GOT3 (cell line): ENCODE measurements at regions not wholly inside any gene's neighbourhood (a gene's known extent, or its start where the extent isn't known, plus 50 kb on each side); places are given as distances from the start of the nearest gene placed in this dataset.

ENCODE experiments used
- DNase-seq: peaks from one replicate; lab custom pipeline; 2025; ENCODE audit warnings: mixed read lengths; lab: John Stamatoyannopoulos, UW

- DNase-seq, result no peak
Measured at GRCh38 chr6:6781873-6782227, 193.3 kb downstream of the LY86 start.

GRCh38 chr6:6783721-6784120 lies 195.2 kb downstream of the LY86 start:
- no peak for DNase-seq

GRCh38 chr6:6784514-6785162 lies 196.1 kb downstream of the LY86 start:
- DNase-seq, result no peak

DNA sequence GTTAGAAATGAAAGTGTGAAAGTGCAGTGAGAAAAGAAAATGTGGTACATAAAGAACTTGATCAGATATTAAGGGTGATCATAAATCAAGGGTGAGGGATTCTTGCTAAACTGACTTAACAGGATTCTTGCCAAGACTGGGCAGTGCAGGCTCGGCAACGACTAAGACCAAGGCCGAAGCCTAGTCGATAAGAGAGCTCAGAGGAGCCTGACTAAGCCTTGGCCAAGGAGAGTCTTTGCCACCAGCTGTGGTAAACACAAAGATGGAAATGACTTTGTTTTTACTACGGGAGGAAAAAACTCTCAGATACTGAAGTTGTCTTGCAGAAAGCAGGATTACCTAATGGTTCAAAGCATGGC lies 196.6 kb downstream of the LY86 start:
- DNase-seq, result no peak

DNA sequence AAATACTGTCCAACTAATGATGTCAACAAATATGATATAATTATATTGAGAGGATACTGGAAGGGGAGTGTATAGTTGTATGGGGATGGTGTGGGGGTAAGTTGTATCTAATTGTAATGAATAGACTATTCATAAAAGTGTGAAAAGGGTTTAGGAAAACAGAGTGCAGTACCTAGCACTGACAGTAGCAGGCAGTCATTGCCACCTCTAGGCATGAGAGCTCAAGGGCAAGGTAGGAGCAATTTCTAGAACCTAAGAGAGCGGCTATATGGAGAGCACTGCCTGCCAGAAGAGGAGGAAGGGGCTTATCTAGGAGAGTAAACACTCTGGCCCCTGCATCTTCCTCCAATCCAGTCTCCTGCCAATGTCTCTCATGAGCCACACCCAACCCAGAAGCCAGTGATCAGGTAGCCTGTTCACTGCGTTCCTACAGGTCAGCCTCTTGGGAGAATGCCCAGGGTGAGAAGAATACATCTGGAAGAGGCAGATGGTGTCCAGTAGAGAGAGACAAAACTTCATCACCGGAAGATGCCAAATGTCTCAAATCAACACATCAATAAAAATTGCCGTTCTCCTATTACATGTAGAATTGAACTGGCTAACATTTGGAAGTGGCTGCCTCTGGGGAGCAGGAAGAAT lies 200.0 kb downstream of the LY86 start:
- DNase-seq, result no peak

DNA sequence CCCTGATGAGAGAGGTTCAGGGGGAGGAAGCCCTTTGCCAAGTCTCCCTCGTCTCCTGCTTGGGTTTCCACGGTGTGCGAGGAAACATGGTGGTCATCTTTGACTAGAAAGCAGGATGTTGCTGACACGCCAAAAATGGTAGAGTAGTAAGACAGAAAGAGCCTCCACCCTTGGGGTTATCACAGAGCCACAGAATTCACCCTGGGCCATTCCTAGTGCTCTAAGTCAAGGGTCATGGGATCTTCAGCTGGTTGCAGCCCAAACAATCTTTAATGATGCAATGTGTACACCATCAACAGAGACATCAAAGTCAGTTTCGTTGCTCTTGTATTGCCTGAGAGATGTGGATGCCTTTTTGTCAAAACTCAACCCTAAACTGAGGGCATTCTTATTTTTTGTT lies 201.9 kb downstream of the LY86 start:
- no peak for DNase-seq

- no peak for DNase-seq
Measured at GRCh38 chr6:6790891-6791290, 202.4 kb downstream of the LY86 start.

DNA sequence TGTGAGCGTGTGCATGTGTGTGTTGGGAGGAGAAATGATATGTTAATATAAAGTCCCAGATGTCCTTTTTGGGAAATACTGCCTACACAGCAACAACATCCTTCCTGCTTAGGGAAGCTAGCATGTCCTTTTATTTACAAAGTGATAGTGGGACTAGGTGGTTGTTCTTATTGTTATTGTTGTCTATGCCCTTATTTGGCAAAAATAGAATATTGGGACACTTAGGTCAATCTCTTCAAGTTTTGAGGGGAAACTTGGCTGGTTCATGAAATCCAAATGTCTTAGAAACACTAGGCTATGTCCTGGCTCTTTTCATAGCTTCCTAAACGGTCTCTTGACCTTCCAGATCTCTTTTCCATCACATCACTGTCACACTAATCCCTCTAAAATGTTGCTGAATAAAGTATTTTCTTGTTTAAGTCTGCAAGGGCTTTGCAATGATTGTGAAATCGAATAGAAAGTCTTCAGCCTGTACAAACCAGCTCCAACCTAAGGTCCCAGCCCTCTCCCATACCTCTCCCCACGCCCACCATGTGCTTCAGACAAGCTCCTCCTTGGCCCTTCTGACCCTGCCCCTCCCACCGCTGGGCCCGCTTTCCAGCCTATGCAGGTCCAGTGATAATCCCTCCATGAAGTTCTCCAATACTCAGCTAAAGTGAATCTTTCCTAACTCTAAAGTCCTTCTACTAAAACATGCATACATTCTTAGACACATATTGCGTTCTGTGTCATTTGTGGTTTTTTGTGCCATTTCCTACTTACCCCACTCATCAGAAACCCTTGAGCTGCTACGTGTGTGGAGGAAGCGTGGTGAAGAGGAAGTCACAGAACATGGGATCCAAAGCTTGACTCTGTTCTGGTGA lies 205.1 kb downstream of the LY86 start:
- DNase-seq, result no peak

GRCh38 chr6:6795393-6795792 lies 206.9 kb downstream of the LY86 start:
- DNase-seq, result no peak

DNA sequence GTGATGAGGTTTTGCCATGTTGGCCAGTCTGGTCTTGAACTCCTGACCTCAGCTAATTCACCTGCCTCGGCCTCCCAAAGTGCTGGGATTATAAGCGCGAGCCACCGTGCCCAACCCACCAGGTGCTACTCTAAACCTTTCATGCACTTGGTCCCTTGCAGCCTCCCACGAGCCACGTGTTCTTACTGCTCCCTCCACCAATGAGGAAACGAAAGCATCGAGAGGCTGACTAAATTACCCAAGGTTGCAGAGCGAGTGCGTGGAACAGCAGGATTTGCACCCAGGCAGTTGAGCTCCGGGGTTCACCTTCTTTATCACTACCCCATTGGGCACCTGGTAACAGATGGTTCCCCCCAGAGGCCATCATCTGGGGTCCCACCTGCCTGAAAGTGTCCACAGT lies 208.3 kb downstream of the LY86 start:
- no peak for DNase-seq

- DNase-seq, result no peak
Measured at GRCh38 chr6:6798448-6798860, 209.9 kb downstream of the LY86 start.

DNA sequence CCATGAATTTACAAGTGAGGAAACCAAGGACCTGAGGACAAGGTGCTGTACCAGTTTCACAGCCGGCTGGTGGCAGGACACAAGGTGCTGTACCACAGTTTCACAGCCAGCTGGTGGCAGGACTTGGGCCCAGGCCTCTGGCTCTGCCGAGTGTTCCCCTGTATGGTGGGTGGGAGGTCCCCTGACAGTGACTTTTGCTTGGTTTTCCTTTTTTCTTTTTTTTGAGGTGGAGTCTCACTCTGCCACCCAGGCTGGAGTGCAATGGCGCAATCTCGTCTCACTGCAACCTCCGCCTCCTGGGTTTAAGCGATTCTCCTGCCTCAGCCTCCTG lies 212.4 kb downstream of the LY86 start:
- DNase-seq, result no peak

GRCh38 chr6:6801635-6802218 lies 213.2 kb downstream of the LY86 start:
- DNase-seq, result no peak

GRCh38 chr6:6803180-6803977 lies 214.9 kb downstream of the LY86 start:
- DNase-seq, result no peak

DNA sequence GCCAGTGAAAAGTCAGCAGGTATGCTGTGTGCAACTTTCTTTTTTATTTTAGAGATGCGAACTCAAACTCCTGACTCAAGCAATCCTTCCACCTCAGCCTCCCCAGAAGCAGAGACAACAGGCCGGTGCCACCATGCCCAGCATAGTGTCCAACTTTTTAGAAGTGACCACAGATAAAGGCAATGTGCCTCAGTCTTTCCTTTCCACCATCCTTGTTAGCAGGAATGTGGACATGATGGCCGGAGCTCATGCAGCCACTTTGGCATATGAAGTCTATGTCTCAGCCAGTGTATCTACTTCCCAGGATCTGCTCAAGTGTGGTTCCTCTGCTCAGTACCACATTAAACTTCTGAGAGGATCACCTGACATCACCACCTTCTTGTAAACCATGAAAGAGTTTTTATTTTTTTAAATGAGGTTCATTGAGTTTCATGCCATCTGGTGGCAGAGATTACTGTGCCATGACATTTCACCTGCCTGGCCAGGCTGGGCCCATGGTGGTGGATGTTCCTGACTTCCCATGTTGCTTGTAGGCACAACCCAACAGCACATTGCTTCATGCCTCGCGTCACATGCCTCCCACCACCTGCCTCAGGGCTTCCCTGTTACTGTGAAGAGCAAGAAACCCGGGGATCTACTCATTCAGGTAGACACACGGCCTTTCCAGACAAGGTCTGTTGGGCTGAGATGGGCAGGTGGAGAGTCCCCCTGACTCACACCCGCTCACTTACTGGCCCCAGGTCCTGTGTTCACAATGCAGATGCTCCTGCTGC lies 216.5 kb downstream of the LY86 start:
- no peak for DNase-seq

DNA sequence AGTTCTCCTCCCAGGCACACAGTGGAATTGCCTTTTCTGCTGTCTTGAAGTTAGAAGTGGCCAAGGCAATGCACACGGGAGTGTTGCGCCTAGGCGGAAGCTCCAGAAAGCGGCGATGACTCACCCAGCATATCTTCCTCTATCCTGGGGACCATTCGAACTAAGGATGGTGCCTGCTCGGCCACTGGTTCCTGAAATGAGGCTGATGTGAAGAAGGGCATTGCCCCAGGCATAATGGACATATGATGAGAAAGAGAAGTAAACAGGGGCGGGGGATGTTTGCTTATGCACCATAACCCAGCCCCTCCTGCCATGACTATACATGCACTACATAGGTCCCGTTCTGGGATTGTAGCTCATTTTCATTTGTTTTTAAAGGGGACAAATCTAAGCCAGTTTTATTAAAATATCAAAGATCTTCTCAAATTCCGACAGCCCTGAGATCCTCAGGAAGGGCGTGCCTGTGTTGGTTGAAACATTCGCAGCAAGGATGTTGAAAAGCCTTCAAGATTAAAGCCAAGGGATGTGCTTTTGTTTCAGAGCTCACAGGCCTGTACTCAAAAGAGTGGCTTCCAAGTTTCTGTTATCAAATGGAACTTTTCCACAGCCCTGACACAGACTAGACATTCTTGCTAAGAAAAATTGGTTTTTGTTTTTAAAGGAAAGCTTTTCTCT lies 218.5 kb downstream of the LY86 start:
- DNase-seq, result no peak

DNA sequence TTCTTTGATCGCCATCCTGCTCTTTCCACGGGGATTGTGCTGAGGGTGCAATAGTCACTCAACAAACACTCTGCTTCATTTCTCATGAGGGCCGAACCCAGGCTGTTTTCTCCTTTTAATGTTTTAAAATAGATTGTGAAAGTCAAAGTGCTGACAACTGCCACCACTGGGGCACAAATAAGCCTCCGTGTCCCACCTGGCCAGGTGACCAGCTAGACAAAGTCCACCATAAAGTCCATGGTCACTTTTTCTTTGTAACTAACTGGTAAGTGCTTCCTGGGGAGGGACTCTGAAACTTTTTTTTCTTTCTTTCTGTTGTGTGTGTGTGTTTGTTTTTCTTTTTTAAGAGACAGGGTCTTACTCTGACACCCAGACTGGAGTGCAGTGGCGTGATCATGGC lies 219.8 kb downstream of the LY86 start:
- DNase-seq, result no peak

DNA sequence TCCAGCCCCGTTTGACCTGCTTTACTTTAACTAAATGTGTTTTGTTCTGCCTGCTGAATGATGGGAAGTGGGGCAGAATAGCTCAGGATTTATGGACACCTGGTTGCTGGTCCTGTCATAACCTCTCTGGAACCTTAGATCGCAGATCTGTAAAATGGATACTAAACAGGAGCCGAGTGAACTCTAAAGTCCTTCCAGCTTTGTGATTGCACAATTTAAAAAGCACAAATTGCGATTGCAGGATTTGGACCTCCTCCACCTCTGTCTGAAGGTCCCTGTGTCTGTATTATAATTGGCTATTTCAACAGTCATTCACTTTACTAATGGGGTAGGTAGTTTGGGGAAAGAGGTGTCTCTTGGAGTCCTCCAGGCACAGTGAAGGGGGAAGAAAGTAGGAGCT lies 220.4 kb downstream of the LY86 start:
- DNase-seq, result no peak

DNA sequence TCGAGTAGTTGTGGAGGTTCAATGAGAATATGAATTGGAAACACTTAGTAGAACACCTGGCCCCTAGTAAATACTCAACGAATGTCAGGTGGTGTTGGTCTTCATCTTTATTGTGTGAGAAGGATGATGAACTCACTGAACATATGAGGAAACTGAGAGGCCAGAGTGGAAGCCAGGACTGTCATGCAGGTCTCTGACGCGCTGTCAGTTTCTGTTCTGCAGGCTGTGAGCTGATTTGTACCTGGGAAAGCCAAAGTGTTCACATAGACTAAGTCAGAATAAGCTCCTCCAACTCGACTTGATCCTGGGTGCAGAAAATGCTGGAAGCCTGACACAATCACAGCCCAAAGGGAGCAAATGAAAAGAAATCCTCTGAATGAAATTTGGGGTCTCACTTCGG lies 222.2 kb downstream of the LY86 start:
- no peak for DNase-seq

- DNase-seq, result no peak
Measured at GRCh38 chr6:6811128-6812009, 222.8 kb downstream of the LY86 start.
